HG02588 (cell line): ENCODE measurements at regions not wholly inside any gene's neighbourhood (a gene's known extent, or its start where the extent isn't known, plus 50 kb on each side); places are given as distances from the start of the nearest gene placed in this dataset.
"Not testable (repeated sequence)": the region's sequence is repeated elsewhere in the genome, so short reads cannot be mapped to it uniquely, and the experiment has no call there.

Experiments
- ATAC-seq: cut with Tn5 transposase; IDR thresholded peaks from one replicate; pipeline ENCODE4 v1.9.1; 2021; ENCODE audit warnings: mild to moderate bottlenecking, moderate library complexity; ENCODE audit not compliant: unreplicated experiment

- ATAC-seq, result not testable (repeated sequence)
Observed at GRCh38 chr17:20731131-20731530, 151.6 kb downstream of the CDRT15L2 start.

DNA sequence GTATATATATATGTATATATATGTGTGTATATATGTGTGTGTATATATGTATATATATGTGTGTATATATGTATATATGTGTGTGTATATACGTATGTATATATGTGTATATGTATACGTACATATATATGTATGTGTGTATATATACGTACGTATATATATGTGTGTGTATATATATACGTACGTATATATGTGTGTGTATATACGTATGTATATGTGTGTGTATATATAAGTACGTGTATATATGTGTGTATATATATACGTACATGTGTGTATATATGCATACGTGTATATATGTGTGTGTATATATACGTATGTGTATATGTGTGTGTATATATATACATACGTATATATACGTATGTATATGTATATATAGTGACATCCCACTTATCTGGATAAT, 154.4 kb downstream of the CDRT15L2 start:
- no peak for ATAC-seq

DNA sequence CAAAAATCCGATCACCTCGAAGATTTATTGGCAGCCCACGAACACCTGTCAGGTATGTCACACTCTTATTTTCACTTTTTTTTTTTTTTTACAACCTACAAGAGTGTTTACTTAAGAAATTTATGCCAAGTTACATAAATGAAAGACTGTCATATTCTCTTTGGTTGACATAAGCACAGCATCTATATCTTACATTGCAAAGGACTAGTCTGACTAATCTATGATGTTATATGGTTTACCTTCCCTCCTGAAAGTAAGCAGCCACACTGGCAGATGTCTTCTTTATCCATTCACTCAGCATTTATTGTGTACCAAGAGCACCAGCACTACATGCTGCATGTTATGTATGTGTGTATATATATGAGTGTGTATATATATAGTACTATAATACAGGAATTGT, 156.3 kb downstream of the CDRT15L2 start:
- ATAC-seq, result no peak

DNA sequence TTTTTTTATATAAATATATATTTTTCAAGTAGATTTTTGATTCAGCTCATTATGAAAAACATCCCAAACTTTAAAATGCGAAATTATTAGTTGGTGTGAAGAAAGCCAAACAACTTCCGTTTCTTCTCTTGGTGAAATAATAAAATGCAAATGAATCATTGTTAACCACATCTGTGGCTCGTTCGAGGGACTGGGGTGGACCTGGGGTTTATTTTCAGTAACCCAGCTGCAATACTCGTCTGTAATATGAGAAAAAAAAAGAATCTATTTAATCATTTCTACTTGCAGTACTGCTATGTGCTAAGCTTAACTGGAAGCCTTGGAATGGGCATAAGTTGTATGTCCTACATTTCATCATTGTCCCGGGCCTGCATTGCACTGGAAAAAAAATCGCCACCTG, 158.1 kb downstream of the CDRT15L2 start:
- not testable (repeated sequence) for ATAC-seq

DNA sequence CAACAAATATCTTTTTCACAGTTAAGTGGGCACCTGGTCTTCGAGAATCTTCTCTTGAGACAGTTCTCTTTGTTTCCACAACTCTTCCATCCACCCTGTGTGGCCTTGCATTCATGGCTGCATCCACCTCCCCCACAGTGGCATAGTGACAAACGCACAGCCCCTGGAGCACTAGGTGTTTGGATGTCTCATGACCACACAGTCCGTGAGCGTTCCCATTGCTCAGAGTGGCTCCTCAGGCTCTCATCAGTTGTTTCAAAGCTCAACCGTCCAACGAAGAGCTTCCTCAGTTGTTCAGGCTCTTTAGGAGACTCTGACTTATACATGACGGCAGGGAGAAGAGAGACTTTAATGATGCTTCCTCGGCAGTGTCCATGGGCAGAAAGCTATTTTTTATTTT, 191.6 kb downstream of the CDRT15L2 start:
- ATAC-seq, result no peak

GRCh38 chr17:20774472-20775135, 195.1 kb downstream of the CDRT15L2 start:
- ATAC-seq, result no peak

DNA sequence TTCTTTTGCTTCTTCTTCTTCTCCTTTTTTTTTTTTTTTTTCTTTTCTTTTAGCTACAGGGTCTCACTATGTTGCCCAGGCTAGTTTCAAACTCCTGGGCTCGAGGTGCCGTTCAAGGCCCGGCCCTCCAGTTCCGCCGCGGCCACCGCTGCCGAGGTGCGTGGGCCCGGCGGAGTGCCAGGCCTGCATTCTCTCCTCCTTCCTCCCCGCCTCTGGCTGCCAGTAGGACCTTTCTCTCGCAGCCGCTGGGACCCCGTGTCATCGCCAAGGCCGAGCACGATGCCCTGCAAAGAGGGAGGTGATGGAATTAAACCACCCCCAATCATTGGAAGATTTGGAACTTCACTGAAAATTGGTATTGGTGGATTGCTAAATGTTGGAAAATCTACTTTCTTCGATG, 195.8 kb downstream of the CDRT15L2 start:
- ATAC-seq, result no peak

DNA sequence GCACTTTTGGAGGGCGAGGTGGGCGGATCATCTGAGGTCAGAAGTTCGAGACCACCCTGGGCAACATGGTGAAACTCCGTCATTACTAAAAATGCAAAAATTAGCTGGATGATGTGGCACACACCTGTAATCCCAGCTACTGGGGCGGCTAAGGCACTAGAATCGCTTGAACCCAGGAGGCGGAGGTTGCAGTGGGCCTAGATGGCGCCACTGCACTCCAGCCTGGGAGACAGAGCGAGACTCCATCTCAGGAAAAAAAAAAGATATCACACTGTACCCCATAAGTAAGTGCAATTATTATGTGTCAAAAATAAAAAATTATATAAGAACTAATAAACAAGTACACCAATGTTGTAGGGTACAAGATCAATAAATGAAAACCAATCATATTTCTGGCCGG, 200.0 kb downstream of the CDRT15L2 start:
- ATAC-seq, result no peak

- no peak for ATAC-seq
Observed at GRCh38 chr17:20781260-20781659, 201.7 kb downstream of the CDRT15L2 start.

- not testable (repeated sequence) for ATAC-seq
Observed at GRCh38 chr17:20781869-20782268, 202.3 kb downstream of the CDRT15L2 start.

- no peak for ATAC-seq
Observed at GRCh38 chr17:20783091-20783490, 203.6 kb downstream of the CDRT15L2 start.

DNA sequence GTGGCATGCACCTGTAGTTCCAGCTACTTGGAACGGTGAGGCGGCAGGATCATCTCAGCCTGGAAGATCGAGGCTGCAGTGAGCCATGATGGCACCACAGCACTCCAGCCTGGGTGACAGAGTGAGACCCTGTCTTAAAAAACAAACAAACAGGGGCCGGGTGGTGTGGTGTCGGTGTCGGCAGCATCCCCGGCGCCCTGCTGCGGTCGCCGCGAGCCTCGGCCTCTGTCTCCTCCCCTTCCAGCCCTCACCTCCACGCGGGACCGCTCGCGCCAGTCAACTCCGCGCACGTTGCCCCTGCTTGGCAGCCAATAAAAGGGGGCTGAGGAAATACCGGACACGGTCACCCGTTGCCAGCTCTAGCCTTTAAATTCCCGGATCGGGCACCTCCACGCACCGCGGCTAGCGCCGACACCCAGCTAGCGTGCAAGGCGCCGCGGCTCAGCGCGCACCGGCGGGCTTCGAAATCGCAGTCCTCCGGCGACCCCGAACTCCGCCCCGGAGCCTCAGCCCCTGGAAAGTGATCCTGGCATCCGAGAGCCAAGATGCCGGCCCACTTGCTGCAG, 204.7 kb downstream of the CDRT15L2 start:
- ATAC-seq, result no peak

- no peak for ATAC-seq
Observed at GRCh38 chr17:20787281-20787680, 207.8 kb downstream of the CDRT15L2 start.

DNA sequence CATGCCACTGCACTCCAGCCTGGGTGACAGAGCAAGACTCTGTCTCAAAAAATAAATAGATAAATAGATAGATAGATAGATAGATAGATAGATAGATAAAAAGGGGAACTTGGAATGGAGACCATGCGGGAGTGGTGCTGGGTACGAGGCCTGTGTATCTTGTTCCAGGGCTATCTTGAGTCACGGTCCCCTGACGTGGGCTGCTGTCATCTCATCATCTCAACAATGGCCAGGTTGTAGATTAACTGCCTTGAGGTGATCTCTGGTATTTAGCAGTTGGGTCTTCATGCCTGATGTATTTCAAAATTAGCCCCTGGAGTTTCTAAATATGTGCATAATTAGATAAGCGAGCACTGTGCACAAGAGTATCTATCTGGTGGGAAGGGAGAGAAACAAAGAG, 212.1 kb downstream of the CDRT15L2 start:
- ATAC-seq, result no peak

DNA sequence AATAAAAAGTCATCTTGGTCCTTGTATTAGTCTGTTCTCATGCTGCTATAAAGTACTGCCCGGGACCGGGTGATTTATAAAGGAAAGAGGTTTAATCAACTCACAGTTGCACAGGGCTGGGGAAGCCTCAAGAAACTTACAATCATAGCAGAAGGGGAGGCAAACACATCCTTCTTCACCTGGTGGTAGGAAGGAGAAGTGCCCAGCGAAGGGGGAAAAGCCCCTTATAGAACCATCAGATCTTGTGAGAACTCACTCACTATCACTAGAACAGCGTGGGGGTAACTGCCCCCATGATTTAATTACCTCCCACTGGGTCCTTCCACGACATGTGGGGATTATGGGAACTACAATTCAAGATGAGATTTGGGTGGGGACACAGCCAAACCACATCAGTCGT, 215.0 kb downstream of the CDRT15L2 start:
- not testable (repeated sequence) for ATAC-seq

GRCh38 chr17:20797292-20797691, 217.8 kb downstream of the CDRT15L2 start:
- ATAC-seq, result no peak

DNA sequence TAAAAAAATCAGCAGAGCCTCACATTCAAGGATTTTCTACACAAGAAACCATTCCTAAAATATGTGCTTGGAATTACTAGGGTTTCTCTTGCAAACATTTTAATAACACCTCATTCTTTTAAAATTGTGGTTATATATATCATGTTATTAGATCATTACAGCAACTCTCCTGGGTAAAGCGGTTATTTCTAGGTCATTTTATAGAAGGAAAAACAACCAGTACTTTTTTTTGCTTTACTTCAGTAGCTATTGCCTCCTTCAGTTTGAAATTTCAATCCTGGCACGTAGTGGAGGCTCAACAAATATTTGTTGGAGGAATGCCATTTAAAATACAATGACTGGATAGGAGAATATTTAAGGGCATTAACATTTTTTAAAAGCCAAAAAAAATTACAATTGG, 220.6 kb downstream of the CDRT15L2 start:
- no peak for ATAC-seq

DNA sequence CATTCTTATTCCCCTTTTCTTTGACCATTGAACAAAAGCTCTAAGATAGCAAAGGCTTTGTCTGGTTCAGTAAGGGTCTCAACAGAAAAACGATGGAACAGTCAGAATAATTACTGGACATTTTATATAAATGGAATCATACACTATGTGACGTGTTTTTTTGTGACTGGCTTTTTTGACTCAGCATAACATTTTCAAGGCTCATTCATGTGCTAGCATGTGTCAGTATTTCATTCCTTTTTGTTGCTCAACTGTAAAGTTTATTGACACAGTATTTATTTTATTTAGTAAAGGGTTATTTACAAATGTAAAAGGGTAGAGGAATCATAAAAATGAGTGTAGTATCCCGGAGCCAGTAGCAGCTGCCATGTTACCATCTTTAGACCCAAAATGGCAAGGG, 226.2 kb downstream of the CDRT15L2 start:
- ATAC-seq, result no peak

GRCh38 chr17:20807566-20807965, 228.0 kb downstream of the CDRT15L2 start:
- not testable (repeated sequence) for ATAC-seq

DNA sequence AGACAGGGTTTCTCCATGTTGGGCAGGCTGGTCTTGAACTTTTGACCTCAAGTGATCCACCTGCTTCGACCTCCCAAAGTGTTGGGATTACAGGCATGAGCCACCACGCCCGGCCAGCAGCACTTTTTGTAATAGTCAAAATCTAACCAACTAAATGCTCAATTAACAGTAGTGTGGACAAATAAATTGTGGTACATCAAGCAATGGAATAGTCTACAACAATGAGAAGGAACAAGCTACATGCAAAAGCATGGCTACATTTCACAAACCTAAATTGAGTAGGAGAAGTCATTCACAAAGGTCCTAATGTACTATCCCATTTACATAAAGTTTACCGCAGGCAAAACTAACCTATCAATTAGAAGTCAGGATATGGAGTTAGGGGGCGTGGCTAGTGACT, 227.4 kb downstream of the USP22 start:
- ATAC-seq, result not testable (repeated sequence)

GRCh38 chr17:20823905-20824304, 218.9 kb downstream of the USP22 start:
- no peak for ATAC-seq

- ATAC-seq, result no peak
Observed at GRCh38 chr17:20825539-20825938, 217.3 kb downstream of the USP22 start.

DNA sequence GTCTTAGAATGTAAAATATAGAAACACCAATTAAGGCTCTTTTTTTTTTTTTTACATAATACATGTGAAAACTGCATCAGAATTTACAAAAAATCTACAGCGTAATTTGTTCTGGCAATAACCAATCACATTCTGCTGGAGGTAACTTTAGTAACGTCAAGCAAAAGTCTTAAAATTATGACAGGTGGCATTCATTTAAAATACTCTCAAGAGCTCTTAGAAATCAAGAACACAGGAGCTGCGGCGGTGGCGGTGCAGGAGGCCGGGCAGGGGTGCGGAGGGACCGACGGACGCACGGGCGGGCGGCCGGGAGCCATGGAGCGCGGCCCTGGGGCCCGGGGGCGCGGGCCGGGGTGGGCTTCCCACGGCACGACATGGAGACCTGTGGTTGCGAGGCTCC, 202.4 kb downstream of the USP22 start:
- not testable (repeated sequence) for ATAC-seq
